GM10248 (cell line): ENCODE measurements at regions not wholly inside any gene's neighbourhood (a gene's known extent, or its start where the extent isn't known, plus 50 kb on each side); places are given as distances from the start of the nearest gene placed in this dataset.

ENCODE experiments used
- CTCF ChIA-PET: fragments of 300-600 bp; sonication (Branson Sonifier 250); formaldehyde crosslinking; extraction: SDS; loops from one replicate; lab custom pipeline; 2021; ENCODE audit warnings: antibody characterized with exemption; lab: Yijun Ruan, JAX
- POLR2A ChIA-PET: fragments of 350-650 bp; sonication (Branson Sonifier 250); formaldehyde crosslinking; extraction: SDS; loops from one replicate; lab custom pipeline; 2020; ENCODE audit warnings: antibody characterized with exemption; lab: Yijun Ruan, JAX
- DNase-seq: peaks from one replicate; pipeline ENCODE4 v3.0.0; 2012; ENCODE audit errors: extremely low spot score
- CTCF ChIP-seq: IDR thresholded peaks from 2 replicates; pipeline ENCODE4 v1.5.1; 2012; ENCODE audit warnings: mild to moderate bottlenecking, low read depth; ENCODE audit errors: extremely low read depth, missing control alignments, control extremely low read depth

GRCh38 chr2:45153121-45153520, 143.9 kb upstream of the SIX2 start:
- POLR2A ChIA-PET: no interaction called here
- CTCF ChIA-PET: interaction anchor here (1.9 kb wide), 1 partner anchor 9 kb away, joined by 6 read pairs; no protein-coding TSS in a partner anchor
- TF ChIP-seq CTCF: no peak
- DNase-seq: no peak

GRCh38 chr2:45152691-45153090, 143.4 kb upstream of the SIX2 start:
- ChIA-PET CTCF (interaction anchor here (1.9 kb wide), 1 partner anchor 9 kb away, joined by 6 read pairs; no protein-coding TSS in a partner anchor), POLR2A (no interaction called here)
- DNase-seq: no peak
- TF ChIP-seq CTCF: no peak

- no peak for DNase-seq
- ChIA-PET POLR2A (no interaction called here), CTCF (interaction anchor here (1.0 to 1.1 kb wide), 2 partner anchors 13 to 15 kb away, joined by 3 read pairs; no protein-coding TSS in a partner anchor)
- no peak for TF ChIP-seq CTCF
These were observed 136.0 kb upstream of the SIX2 start for GRCh38 chr2:45145073-45145899.

GRCh38 chr2:45141883-45142866, 132.9 kb upstream of the SIX2 start:
- POLR2A ChIA-PET: no interaction called here
- TF ChIP-seq CTCF: no peak
- peak; percentile 23 for DNase-seq
- CTCF ChIA-PET: no interaction called here

- DNase-seq: no peak
- TF ChIP-seq CTCF: no peak
- CTCF ChIA-PET: no interaction called here
- POLR2A ChIA-PET: no interaction called here
These were observed 131.4 kb upstream of the SIX2 start for GRCh38 chr2:45140675-45141074.

GRCh38 chr2:45138904-45139303, 129.7 kb upstream of the SIX2 start:
- ChIA-PET POLR2A (no interaction called here), CTCF (interaction anchor here (1.8 kb wide), 1 partner anchor 10 kb away, joined by 5 read pairs; no protein-coding TSS in a partner anchor)
- no peak for DNase-seq
- no peak for TF ChIP-seq CTCF
